ENCODE measurements at regions not wholly inside any gene's neighbourhood (a gene's known extent, or its start where the extent isn't known, plus 50 kb on each side); places are given as distances from the start of the nearest gene placed in this dataset.

DNA sequence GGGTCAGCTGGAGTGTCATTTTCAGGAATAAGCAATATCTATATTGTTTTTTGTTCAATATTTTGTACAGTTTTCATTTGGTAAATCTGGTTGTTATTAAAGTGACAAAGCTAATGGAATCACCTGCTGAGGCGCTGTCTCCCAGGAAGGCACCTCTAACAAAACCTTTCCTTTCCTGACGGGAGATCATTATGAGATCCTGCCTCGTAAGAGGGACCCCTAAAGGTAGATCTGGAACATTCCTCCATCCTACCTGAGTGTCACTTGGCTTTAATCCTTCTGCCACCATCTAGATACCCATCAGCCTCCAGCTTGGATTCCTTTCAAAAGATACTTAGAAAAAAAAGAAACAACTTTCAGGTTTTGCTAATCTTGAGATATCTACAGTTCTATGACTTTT, 157.7 kb downstream of the FAT3 start:
- H3K4me1 Mint-ChIP-seq, result peaks cover 22 to 25% of the 10 kb centered on the region in 2 experiments
- Histone ChIP-seq H4K8ac (replicated peaks; ENCODE audit: insufficient read length, low read depth, low read length) (no peak overlapping the region), H2BK12ac (ENCODE audit: insufficient read length, low read depth, low read length) (no peak overlapping the region), H4K91ac (ENCODE audit: insufficient read length, low read depth, low read length) (no peak overlapping the region), H3K79me1 (ENCODE audit: insufficient read depth, low read depth, low read length, poor library complexity, severe bottlenecking) (no peaks in the 10 kb centered on the region), H3K4me2 (ENCODE audit: insufficient read depth, insufficient read length, low read length) (no peak overlapping the region), H3K14ac (ENCODE audit: insufficient read depth, low read length) (no peak overlapping the region), H2AFZ (ENCODE audit: low read length) (no peak overlapping the region), H3K23me2 (ENCODE audit: insufficient read length, low read depth, low read length, poor library complexity, severe bottlenecking) (no peaks in the 10 kb centered on the region), H3K4ac (ENCODE audit: low read depth, low read length) (no peak overlapping the region), H3K9me3 (ENCODE audit: control insufficient read depth, low read depth, low read length) (no peaks in the 10 kb centered on the region), H3K27me3 (ENCODE audit: insufficient read depth, low read length) (no peaks in the 10 kb centered on the region), H3K9ac (ENCODE audit: extremely low read depth, insufficient read length, low read length) (no peak overlapping the region), H4K20me1 (ENCODE audit: control insufficient read depth, insufficient read depth, insufficient read length) (no peaks in the 10 kb centered on the region), H3K27ac (ENCODE audit: insufficient read length, low read depth, low read length) (no peak overlapping the region), H4K5ac (ENCODE audit: insufficient read length, low read depth, low read length) (no peak overlapping the region), H2AK5ac (ENCODE audit: insufficient read length, low read length) (no peak overlapping the region), H2BK5ac (ENCODE audit: insufficient read length, low read length) (no peak overlapping the region), H3K18ac (ENCODE audit: insufficient read length, low read depth, low read length) (no peak overlapping the region), H3K23ac (ENCODE audit: insufficient read length, low read depth, low read length) (no peak overlapping the region), H3K4me1 (ENCODE audit: insufficient read depth, low read length) (0 out of 2 replicates have a peak, but pooled peaks cover 7% of the 10 kb centered on the region), H2BK15ac (ENCODE audit: low read depth, low read length) (no peak overlapping the region), H2BK20ac (ENCODE audit: low read depth, low read length, poor library complexity, severe bottlenecking) (no peak overlapping the region), H2BK120ac (ENCODE audit: low read depth, low read length, poor library complexity, severe bottlenecking) (no peak overlapping the region), H3T11ph (ENCODE audit: low read length) (no peak overlapping the region), H3K79me2 (ENCODE audit: insufficient read depth, low read length) (peaks cover 12% of the 10 kb centered on the region; the same call in 1 of the 2 replicates), H3K56ac (ENCODE audit: insufficient read length, low read depth, low read length) (no peak overlapping the region)
- WGBS (ENCODE audit: extremely low coverage, insufficient read length, low lambda C conversion rate), result no CpG with 5 or more reads among the region's 3 CpGs
- no peak overlapping the region for H3K4me3 Mint-ChIP-seq
- H3K27me3 Mint-ChIP-seq (ENCODE audit: low read depth), result no peaks in the 10 kb centered on the region
- no peaks in the 10 kb centered on the region; a peak in 1 of 7 replicates for H3K36me3 Mint-ChIP-seq (ENCODE audit: insufficient read depth in 1 of 3, low read depth in 3 of 3)
- H3K9me3 Mint-ChIP-seq, result no peaks in the 10 kb centered on the region
- TF ChIP-seq CTCF (conservative IDR thresholded peaks at IDR 0.05), result no peak; the same call in 2 of the 3 replicates
- no peak for DNase-seq
- no peak overlapping the region for H3K27ac Mint-ChIP-seq
